HG03354 (cell line): ENCODE measurements at regions not wholly inside any gene's neighbourhood (a gene's known extent, or its start where the extent isn't known, plus 50 kb on each side); places are given as distances from the start of the nearest gene placed in this dataset.

Experiments
- ATAC-seq: cut with Tn5 transposase; IDR thresholded peaks from one replicate; pipeline ENCODE4 v1.9.1; 2021; ENCODE audit warnings: mild to moderate bottlenecking; ENCODE audit not compliant: unreplicated experiment, poor library complexity, severe bottlenecking

GRCh38 chr11:100630898-100631297 lies 56.2 kb upstream of the ARHGAP42 start:
- ATAC-seq: no peak

DNA sequence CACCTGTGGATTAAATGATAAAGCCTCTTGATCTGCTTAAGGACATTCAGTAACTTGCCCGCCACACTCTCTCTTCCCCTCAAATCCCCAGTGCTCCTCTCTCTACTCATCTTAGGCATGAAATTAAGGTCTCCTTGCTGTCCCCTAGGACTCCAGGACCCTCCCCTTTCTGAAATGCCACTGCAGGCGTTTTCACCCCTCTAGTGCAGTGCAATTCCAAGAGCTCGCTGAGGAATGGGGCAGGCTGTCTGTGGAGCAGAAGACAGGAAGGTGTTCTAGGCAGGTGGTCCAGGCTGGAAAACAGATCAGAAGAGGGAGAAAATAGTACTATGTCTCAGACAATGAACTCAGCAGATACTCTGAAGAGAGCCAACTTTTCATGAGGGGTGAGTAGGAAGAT lies 55.8 kb upstream of the ARHGAP42 start:
- ATAC-seq: no peak

GRCh38 chr11:100632941-100633452 lies 54.1 kb upstream of the ARHGAP42 start:
- ATAC-seq: no peak

- ATAC-seq: no peak
Measured at GRCh38 chr11:100635194-100635593, 51.9 kb upstream of the ARHGAP42 start.

- ATAC-seq: no peak
Measured at GRCh38 chr11:100636536-100636935, 50.6 kb upstream of the ARHGAP42 start.
